Smooth muscle cell (in vitro differentiated cells): ENCODE measurements at regions not wholly inside any gene's neighbourhood (a gene's known extent, or its start where the extent isn't known, plus 50 kb on each side); places are given as distances from the start of the nearest gene placed in this dataset.

Experiments used
- DNase-seq: peaks from one replicate; lab custom pipeline; 2025; ENCODE audit not compliant: unreplicated experiment; lab: John Stamatoyannopoulos, UW
- H2AFZ ChIP-seq: fragments of 200-600 bp; sonication (generic); 2 replicates; pipeline ENCODE4 v1.6.0; 2016; ENCODE audit warnings: antibody characterized with exemption, low read depth, mild to moderate bottlenecking
- H3F3A ChIP-seq: fragments of 200-600 bp; sonication (generic); 2 replicates; pipeline ENCODE4 v1.6.0; 2017; ENCODE audit warnings: antibody characterized with exemption, low read depth
- H3K27ac ChIP-seq: fragments of 200-600 bp; sonication (generic); 2 replicates; pipeline ENCODE4 v1.5.1; 2016; ENCODE audit warnings: low read depth, mild to moderate bottlenecking
- H3K27me3 ChIP-seq: fragments of 200-600 bp; sonication (generic); 2 replicates; pipeline ENCODE4 v1.6.1; 2016; ENCODE audit warnings: low read depth, mild to moderate bottlenecking
- H3K36me3 ChIP-seq: fragments of 200-600 bp; sonication (generic); 2 replicates; pipeline ENCODE4 v1.5.1; 2016; ENCODE audit warnings: low read depth
- H3K4me1 ChIP-seq: fragments of 200-600 bp; sonication (generic); 2 replicates; pipeline ENCODE4 v1.5.1; 2016; ENCODE audit warnings: low read depth
- H3K4me2 ChIP-seq: fragments of 200-600 bp; sonication (generic); 2 replicates; pipeline ENCODE4 v1.6.0; 2016; ENCODE audit warnings: mild to moderate bottlenecking
- H3K4me3 ChIP-seq: fragments of 200-600 bp; sonication (generic); 2 replicates; pipeline ENCODE4 v1.5.1; 2016; ENCODE audit warnings: mild to moderate bottlenecking
- H3K79me2 ChIP-seq: fragments of 200-600 bp; sonication (generic); 2 replicates; pipeline ENCODE4 v1.6.0; 2016; ENCODE audit warnings: low read depth, mild to moderate bottlenecking
- H3K9ac ChIP-seq: fragments of 200-600 bp; sonication (generic); 2 replicates; pipeline ENCODE4 v1.6.0; 2016; ENCODE audit warnings: low read depth
- H3K9me3 ChIP-seq: fragments of 200-600 bp; sonication (generic); replicated peaks from 2 replicates; pipeline ENCODE4 v1.5.1; 2016; ENCODE audit warnings: low read depth
- H4K20me1 ChIP-seq: fragments of 200-600 bp; sonication (generic); 2 replicates; pipeline ENCODE4 v1.6.0; 2016; ENCODE audit warnings: low read depth
- WGBS: methylation state at CpG from one replicate; pipeline ENCODE4 v1.1.7; 2016; ENCODE audit warnings: low lambda C conversion rate; 5-methylcytosine and 5-hydroxymethylcytosine counted together
- TF ChIP-seq, protein P1 (sequence below): fragments of 200-600 bp; sonication (generic); IDR thresholded peaks from 2 replicates; pipeline ENCODE4 v1.5.1; 2017; ENCODE audit warnings: borderline replicate concordance, mild to moderate bottlenecking, antibody characterized with exemption; ENCODE audit not compliant: insufficient read depth, poor library complexity, severe bottlenecking

DNA sequence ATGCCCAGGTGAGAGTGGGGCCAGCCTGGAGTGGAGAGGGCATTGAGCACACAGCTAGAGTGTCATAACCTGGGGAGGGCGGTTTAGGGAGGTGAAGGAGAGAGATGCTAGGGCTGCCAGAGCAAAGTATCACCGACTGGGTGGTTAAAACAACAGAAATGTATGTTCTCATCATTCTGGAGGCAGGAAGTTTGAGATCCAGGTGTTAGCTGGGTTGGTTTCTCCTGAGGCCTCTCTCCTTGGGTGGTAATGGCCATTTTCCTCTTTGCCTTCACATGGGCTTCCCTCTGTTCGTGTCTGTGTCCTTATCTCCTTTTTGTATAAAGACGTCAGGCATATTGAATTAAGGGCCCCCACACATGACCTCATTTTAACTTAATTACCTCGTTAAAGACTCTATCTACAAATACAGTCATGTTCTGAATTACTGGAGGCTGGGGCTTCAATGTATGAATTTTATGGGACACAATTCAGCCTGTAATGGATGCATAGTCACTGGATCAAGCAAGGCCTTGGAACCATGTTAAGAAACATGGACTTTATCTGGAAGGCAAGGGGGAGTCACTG is 118.6 kb upstream of the IL12B start:
- H3K79me2 ChIP-seq = no peaks in the 10 kb centered on the region
- no peak for DNase-seq
- H3F3A ChIP-seq = no peaks in the 10 kb centered on the region
- no peaks in the 10 kb centered on the region for H3K36me3 ChIP-seq
- no peak overlapping the region for H3K9ac ChIP-seq
- no peak overlapping the region for H3K4me2 ChIP-seq
- WGBS = 63% methylated on average over 5 of the region's 5 CpGs
- TF ChIP-seq, protein P1, sequence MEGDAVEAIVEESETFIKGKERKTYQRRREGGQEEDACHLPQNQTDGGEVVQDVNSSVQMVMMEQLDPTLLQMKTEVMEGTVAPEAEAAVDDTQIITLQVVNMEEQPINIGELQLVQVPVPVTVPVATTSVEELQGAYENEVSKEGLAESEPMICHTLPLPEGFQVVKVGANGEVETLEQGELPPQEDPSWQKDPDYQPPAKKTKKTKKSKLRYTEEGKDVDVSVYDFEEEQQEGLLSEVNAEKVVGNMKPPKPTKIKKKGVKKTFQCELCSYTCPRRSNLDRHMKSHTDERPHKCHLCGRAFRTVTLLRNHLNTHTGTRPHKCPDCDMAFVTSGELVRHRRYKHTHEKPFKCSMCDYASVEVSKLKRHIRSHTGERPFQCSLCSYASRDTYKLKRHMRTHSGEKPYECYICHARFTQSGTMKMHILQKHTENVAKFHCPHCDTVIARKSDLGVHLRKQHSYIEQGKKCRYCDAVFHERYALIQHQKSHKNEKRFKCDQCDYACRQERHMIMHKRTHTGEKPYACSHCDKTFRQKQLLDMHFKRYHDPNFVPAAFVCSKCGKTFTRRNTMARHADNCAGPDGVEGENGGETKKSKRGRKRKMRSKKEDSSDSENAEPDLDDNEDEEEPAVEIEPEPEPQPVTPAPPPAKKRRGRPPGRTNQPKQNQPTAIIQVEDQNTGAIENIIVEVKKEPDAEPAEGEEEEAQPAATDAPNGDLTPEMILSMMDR = no peak
- H3K4me3 ChIP-seq = no peak overlapping the region
- no peaks in the 10 kb centered on the region for H3K27me3 ChIP-seq
- H2AFZ ChIP-seq = no peak overlapping the region
- no peaks in the 10 kb centered on the region for H4K20me1 ChIP-seq
- no peak overlapping the region for H3K27ac ChIP-seq
- H3K9me3 ChIP-seq = no peaks in the 10 kb centered on the region
- H3K4me1 ChIP-seq = no peaks in the 10 kb centered on the region

DNA sequence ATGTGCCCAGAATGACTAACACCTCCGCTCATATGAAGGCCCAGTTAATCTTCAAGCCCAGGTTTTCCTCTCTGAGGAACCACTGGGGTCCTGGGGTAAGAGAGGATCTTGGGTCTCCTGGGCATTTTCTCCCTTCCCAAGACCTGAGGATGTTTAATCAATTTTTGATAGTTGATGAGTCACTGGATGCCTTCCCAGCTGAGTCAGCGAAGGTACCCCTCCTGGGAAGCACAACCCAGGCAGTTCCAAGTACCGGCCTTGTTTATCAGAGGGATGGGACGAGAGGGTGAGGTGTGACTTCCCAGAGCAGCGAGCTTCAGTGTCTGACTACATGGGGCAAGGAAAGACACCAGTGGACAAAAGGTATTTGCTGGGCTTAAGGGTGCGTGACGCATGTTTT is 119.6 kb upstream of the IL12B start:
- no peaks in the 10 kb centered on the region for H3F3A ChIP-seq
- DNase-seq = no peak
- H3K4me1 ChIP-seq = no peaks in the 10 kb centered on the region
- no peaks in the 10 kb centered on the region for H3K27me3 ChIP-seq
- H3K27ac ChIP-seq = no peak overlapping the region
- H2AFZ ChIP-seq = no peak overlapping the region
- no peaks in the 10 kb centered on the region for H3K9me3 ChIP-seq
- no peak overlapping the region for H3K4me2 ChIP-seq
- H3K79me2 ChIP-seq = no peaks in the 10 kb centered on the region
- no peaks in the 10 kb centered on the region for H4K20me1 ChIP-seq
- no peak overlapping the region for H3K4me3 ChIP-seq
- H3K36me3 ChIP-seq = no peaks in the 10 kb centered on the region
- H3K9ac ChIP-seq = no peak overlapping the region
- TF ChIP-seq, protein P1 = no peak
- 83% methylated on average over 7 of the region's 7 CpGs for WGBS

DNA sequence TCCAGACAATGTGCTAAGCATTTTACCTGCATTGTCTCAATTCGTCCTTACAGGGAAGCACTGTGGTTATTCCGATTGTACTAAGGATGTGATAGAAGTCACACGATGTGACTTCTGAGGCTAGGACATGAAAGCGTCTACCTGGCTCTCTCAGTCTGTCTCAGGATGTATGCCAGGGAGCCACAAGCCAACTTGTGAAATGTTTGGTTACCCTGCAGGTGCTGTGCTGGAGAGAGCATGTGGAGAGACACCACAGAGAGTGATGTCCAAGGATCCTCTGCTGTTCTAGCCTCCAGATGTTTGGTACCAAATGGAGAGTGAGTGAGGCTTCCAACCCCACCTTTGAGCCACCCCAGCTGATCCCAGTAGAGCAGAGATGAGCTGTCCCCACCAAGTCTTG is 120.1 kb upstream of the IL12B start:
- Histone ChIP-seq H3K4me1 (no peaks in the 10 kb centered on the region), H3K4me3 (no peak overlapping the region), H3K4me2 (no peak overlapping the region), H3F3A (no peaks in the 10 kb centered on the region), H4K20me1 (no peaks in the 10 kb centered on the region), H3K79me2 (no peaks in the 10 kb centered on the region), H3K27me3 (no peaks in the 10 kb centered on the region), H3K9ac (no peak overlapping the region), H2AFZ (no peak overlapping the region), H3K9me3 (no peaks in the 10 kb centered on the region), H3K27ac (no peak overlapping the region), H3K36me3 (no peaks in the 10 kb centered on the region)
- TF ChIP-seq, protein P1 = no peak
- WGBS = 97% methylated on average over 4 of the region's 4 CpGs
- DNase-seq = no peak
